ENCODE measurements at regions not wholly inside any gene's neighbourhood (a gene's known extent, or its start where the extent isn't known, plus 50 kb on each side); places are given as distances from the start of the nearest gene placed in this dataset.

- TF ChIP-seq CTCF (IDR thresholded peaks at IDR 0.05) = no peak
- TF ChIP-seq ELF4 (CRISPR knock-in tag; IDR thresholded peaks at IDR 0.05; ENCODE audit: low read depth) = no peak
- no peak for TF ChIP-seq AFF4 (CRISPR knock-in tag; IDR thresholded peaks at IDR 0.05; ENCODE audit: borderline replicate concordance)
- TF ChIP-seq MLX (CRISPR knock-in tag; IDR thresholded peaks at IDR 0.05) = no peak
- TF ChIP-seq SMAD3 (CRISPR knock-in tag; IDR thresholded peaks at IDR 0.05; ENCODE audit: borderline replicate concordance) = no peak
- TF ChIP-seq ZNF232 (CRISPR knock-in tag; IDR thresholded peaks at IDR 0.05) = no peak
- TF ChIP-seq CREM (CRISPR knock-in tag; IDR thresholded peaks at IDR 0.05) = no peak
Measured at GRCh38 chr3:177470197-177470941, 273.1 kb upstream of the TBL1XR1 start.
